IMR-90 (cell line): ENCODE measurements at regions not wholly inside any gene's neighbourhood (a gene's known extent, or its start where the extent isn't known, plus 50 kb on each side); places are given as distances from the start of the nearest gene placed in this dataset.

Source experiments
- ATAC-seq: fragments of 200-7000 bp; cut with Tn5 transposase; 2 replicates; pipeline ENCODE4 v1.9.1; 2020; ENCODE audit warnings: low read depth, mild to moderate bottlenecking, moderate library complexity
- BruUV-seq: library from RNA; stranded (reverse); fragments of 400-500 nt; replicated peaks from 2 replicates; lab custom pipeline; 2021; lab: Mats Ljungman, UMichigan
- CTCF ChIA-PET: fragments of 300-600 bp; formaldehyde crosslinking; extraction: SDS; loops from one replicate; lab custom pipeline; 2021; ENCODE audit warnings: antibody characterized with exemption; lab: Yijun Ruan, JAX
- POLR2A ChIA-PET: fragments of 300-600 bp; sonication (Branson Sonifier 250); formaldehyde crosslinking; loops from one replicate; lab custom pipeline; 2022; ENCODE audit warnings: antibody characterized with exemption; ENCODE audit not compliant: unreplicated experiment; lab: Charles Lee
- DNase-seq: peaks from one replicate; pipeline ENCODE4 v3.0.0; 2013
- H2AFZ ChIP-seq: replicated peaks from 2 replicates; pipeline ENCODE3; 2013; ENCODE audit warnings: low read length, mild to moderate bottlenecking; ENCODE audit not compliant: poor library complexity
- H2AK5ac ChIP-seq: 2 replicates; pipeline ENCODE4 v1.6.1; 2013; ENCODE audit warnings: low read depth, low read length, inconsistent platforms
- H2AK9ac ChIP-seq: replicated peaks from 2 replicates; pipeline ENCODE3; 2013; ENCODE audit warnings: mild to moderate bottlenecking, low read depth, low read length, moderate library complexity; ENCODE audit not compliant: poor library complexity
- H2BK120ac ChIP-seq: 2 replicates; pipeline ENCODE4 v1.6.1; 2013; ENCODE audit warnings: low read depth, low read length, inconsistent platforms
- H2BK15ac ChIP-seq: 3 replicates; pipeline ENCODE4 v1.6.1; 2013; ENCODE audit warnings: low read depth, low read length, inconsistent platforms
- H2BK20ac ChIP-seq: 2 replicates; pipeline ENCODE4 v1.6.1; 2013; ENCODE audit warnings: low read depth, mild to moderate bottlenecking, inconsistent platforms, low read length, moderate library complexity
- H2BK5ac ChIP-seq: 2 replicates; pipeline ENCODE4 v1.6.1; 2013; ENCODE audit warnings: mild to moderate bottlenecking, low read depth, low read length, inconsistent platforms; ENCODE audit not compliant: poor library complexity, severe bottlenecking
- H3K14ac ChIP-seq: replicated peaks from 2 replicates; pipeline ENCODE4 v1.6.1; 2013; ENCODE audit warnings: low read depth, low read length, inconsistent platforms
- H3K18ac ChIP-seq: 2 replicates; pipeline ENCODE4 v1.6.1; 2013; ENCODE audit warnings: low read depth, low read length, control low read depth
- H3K23ac ChIP-seq: 2 replicates; pipeline ENCODE4 v1.6.1; 2013; ENCODE audit warnings: low read depth, low read length, inconsistent platforms
- H3K27ac ChIP-seq: 2 replicates; pipeline ENCODE4 v1.5.1; 2013; ENCODE audit warnings: mild to moderate bottlenecking, control low read depth, low read length; ENCODE audit not compliant: insufficient read depth
- H3K27me3 ChIP-seq: 2 replicates; pipeline ENCODE4 v1.6.1; 2013; ENCODE audit warnings: low read length; ENCODE audit not compliant: control insufficient read depth, insufficient read depth
- H3K36me3 ChIP-seq: 2 replicates; pipeline ENCODE4 v1.6.1; 2013; ENCODE audit warnings: low read length, mixed read lengths; ENCODE audit not compliant: control insufficient read depth, insufficient read depth
- H3K4ac ChIP-seq: 2 replicates; pipeline ENCODE4 v1.6.1; 2013; ENCODE audit warnings: low read depth, low read length, inconsistent platforms
- H3K4me1 ChIP-seq: 2 replicates; pipeline ENCODE4 v1.6.1; 2013; ENCODE audit warnings: low read length, mixed read lengths; ENCODE audit not compliant: control insufficient read depth, insufficient read depth
- H3K4me2 ChIP-seq: 2 replicates; pipeline ENCODE4 v1.6.1; 2013; ENCODE audit warnings: low read depth, mild to moderate bottlenecking, control low read depth, low read length, moderate library complexity
- H3K4me3 ChIP-seq: 2 replicates; pipeline ENCODE4 v1.5.1; 2013; ENCODE audit warnings: low read depth, mild to moderate bottlenecking, control low read depth, low read length, moderate library complexity; ENCODE audit not compliant: insufficient read depth
- H3K56ac ChIP-seq: 2 replicates; pipeline ENCODE4 v1.6.1; 2013; ENCODE audit warnings: low read length, inconsistent platforms; ENCODE audit not compliant: insufficient read depth; ENCODE audit errors: extremely low read depth
- H3K79me1 ChIP-seq, 2 experiments: 2 replicates each; pipeline ENCODE4 v1.6.1; 2013; ENCODE audit warnings: low read length in 2 of 2, inconsistent platforms in 1 of 2, low read depth in 1 of 2
- H3K9ac ChIP-seq: 2 replicates; pipeline ENCODE4 v1.6.1; 2013; ENCODE audit warnings: low read depth, low read length, control low read depth
- H3K9me1 ChIP-seq: 2 replicates; pipeline ENCODE4 v1.6.1; 2013; ENCODE audit warnings: low read length, inconsistent platforms; ENCODE audit not compliant: insufficient read depth
- H3K9me3 ChIP-seq: 2 replicates; pipeline ENCODE4 v1.6.1; 2013; ENCODE audit warnings: low read length; ENCODE audit not compliant: control insufficient read depth, insufficient read depth
- H4K20me1 ChIP-seq: 2 replicates; pipeline ENCODE4 v1.6.1; 2013; ENCODE audit warnings: low read length, inconsistent platforms; ENCODE audit not compliant: insufficient read depth
- H4K5ac ChIP-seq: 2 replicates; pipeline ENCODE4 v1.6.1; 2013; ENCODE audit warnings: mild to moderate bottlenecking, low read depth, low read length, control low read depth
- H4K8ac ChIP-seq, 2 experiments: 2 replicates each; pipeline ENCODE4 v1.6.1; 2013; ENCODE audit warnings: low read depth in 2 of 2, low read length in 2 of 2, control low read depth in 1 of 2, inconsistent platforms in 1 of 2
- H4K91ac ChIP-seq: 2 replicates; pipeline ENCODE4 v1.6.1; 2013; ENCODE audit warnings: low read depth, low read length, inconsistent platforms; ENCODE audit not compliant: insufficient read depth
- CEBPB ChIP-seq: IDR thresholded peaks from 2 replicates; pipeline ENCODE4 v1.6.1; 2012; ENCODE audit warnings: low read depth, low read length, improper control_type of control experiment
- CHD1 ChIP-seq: IDR thresholded peaks from 2 replicates; pipeline ENCODE4 v1.6.1; 2012; ENCODE audit warnings: low read depth, low read length, improper control_type of control experiment
- MAFK ChIP-seq: IDR thresholded peaks from 2 replicates; pipeline ENCODE4 v1.6.1; 2012; ENCODE audit warnings: low read depth, low read length, improper control_type of control experiment
- NFE2L2 ChIP-seq: fragments of 150-350 bp; IDR thresholded peaks from 2 replicates; pipeline ENCODE4 v1.6.1; 2016; ENCODE audit warnings: low read depth, mild to moderate bottlenecking, low read length
- POLR2A ChIP-seq: IDR thresholded peaks from 2 replicates; pipeline ENCODE4 v1.6.1; 2012; ENCODE audit warnings: mild to moderate bottlenecking, low read depth, low read length
- RCOR1 ChIP-seq: IDR thresholded peaks from 2 replicates; pipeline ENCODE4 v1.6.1; 2012; ENCODE audit warnings: mild to moderate bottlenecking, low read length, improper control_type of control experiment; ENCODE audit not compliant: insufficient replicate concordance
- RFX5 ChIP-seq: IDR thresholded peaks from 2 replicates; pipeline ENCODE4 v1.8.0; 2012; ENCODE audit warnings: low read depth, mild to moderate bottlenecking, low read length, moderate library complexity
- SMC3 ChIP-seq: fragments of 150-350 bp; IDR thresholded peaks from 2 replicates; pipeline ENCODE4 v1.6.1; 2016; ENCODE audit warnings: low read depth, mild to moderate bottlenecking, antibody characterized with exemption, low read length, moderate library complexity
- WGBS, 2 experiments: methylation state at CpG; one replicate each; pipeline versions ENCODE4 v1.1.5 to v1.1.7; 2013; ENCODE audit warnings: missing lambda C conversion rate in 2 of 2; ENCODE audit not compliant: insufficient read length in 1 of 2; ENCODE audit errors: extremely low coverage in 2 of 2; 5-methylcytosine and 5-hydroxymethylcytosine counted together
- dilution Hi-C: fragments of 300-500 bp; cut with HindIII; formaldehyde crosslinking; loops from one replicate; pipeline ENCODE4 v1.14.3; 2018; ENCODE audit warnings: low sequenced_read_pairs; ENCODE audit not compliant: unreplicated experiment
- in situ Hi-C: fragments of 300-500 bp; cut with MboI; formaldehyde crosslinking; loops from 3 replicates; pipeline ENCODE4 v1.14.3; 2019; ENCODE audit warnings: low sequenced_read_pairs, inconsistent platforms, mixed read lengths
- intact Hi-C: fragments of 100-400 bp; cut with micrococcal nuclease; formaldehyde crosslinking; loops from 2 replicates; pipeline ENCODE4 v1.10.0; 2022

DNA sequence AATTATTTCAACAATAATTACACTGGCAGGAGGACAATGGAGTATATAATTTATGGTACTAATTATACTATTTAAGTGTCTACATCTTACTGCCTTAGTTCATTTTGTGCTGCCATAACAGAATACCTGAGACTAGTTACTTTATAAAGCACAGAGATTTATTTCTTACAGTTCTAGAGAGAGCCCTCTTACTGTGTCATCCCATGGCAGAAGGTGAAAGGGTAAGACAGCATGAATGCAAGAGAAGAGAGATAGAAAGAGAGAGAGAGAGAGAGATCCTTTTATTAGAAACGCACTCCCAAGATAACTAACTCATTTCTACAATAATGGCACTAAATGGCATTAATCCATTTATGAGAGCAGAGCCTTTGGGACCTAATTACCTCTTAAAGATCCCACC is 314.7 kb downstream of the EPM2A start:
- no peak overlapping the region for H4K8ac ChIP-seq
- dilution Hi-C loops (no loop called here), in situ Hi-C loops (no loop called here), intact Hi-C loops (no loop called here)
- DNase-seq (no peak), ATAC-seq (no peak)
- H3K9me3 ChIP-seq, result no peaks in the 10 kb centered on the region
- no peak overlapping the region for H2AK9ac ChIP-seq
- CTCF ChIA-PET, result no interaction called here
- no peaks in the 10 kb centered on the region for H3K79me1 ChIP-seq
- H3K4me2 ChIP-seq, result no peak overlapping the region
- H3K36me3 ChIP-seq, result no peaks in the 10 kb centered on the region
- no peaks in the 10 kb centered on the region for H4K20me1 ChIP-seq
- POLR2A ChIA-PET, result no interaction called here
- H2BK15ac ChIP-seq, result no peak overlapping the region
- no peak overlapping the region for H4K91ac ChIP-seq
- H2AFZ ChIP-seq, result no peak overlapping the region
- H3K18ac ChIP-seq, result no peak overlapping the region
- no peak overlapping the region for H3K4ac ChIP-seq
- no peak overlapping the region for H3K23ac ChIP-seq
- H2AK5ac ChIP-seq, result no peak overlapping the region
- no peak overlapping the region for H2BK120ac ChIP-seq
- WGBS, 2 experiments, result no CpG with 5 or more reads among the region's 1 CpG
- no peak overlapping the region for H3K4me3 ChIP-seq
- BruUV-seq, result no TSS peak
- H3K27me3 ChIP-seq, result no peaks in the 10 kb centered on the region
- no peak overlapping the region for H3K14ac ChIP-seq
- no peak overlapping the region for H3K27ac ChIP-seq
- H2BK5ac ChIP-seq, result no peak overlapping the region
- H3K4me1 ChIP-seq, result no peaks in the 10 kb centered on the region
- H2BK20ac ChIP-seq, result no peak overlapping the region
- H4K5ac ChIP-seq, result no peak overlapping the region
- H3K9me1 ChIP-seq, result no peaks in the 10 kb centered on the region
- no peak for TF ChIP-seq RFX5
- no peak for TF ChIP-seq SMC3
- TF ChIP-seq CHD1, result no peak
- no peak for TF ChIP-seq POLR2A
- no peak for TF ChIP-seq NFE2L2
- TF ChIP-seq MAFK, result no peak
- TF ChIP-seq CEBPB, result no peak
- TF ChIP-seq RCOR1, result no peak
- no peak overlapping the region for H3K56ac ChIP-seq
- H3K9ac ChIP-seq, result no peak overlapping the region
